Activated CD4-positive, alpha-beta T cell treated with anti-CD3 and anti-CD28 coated beads, Interleukin-2, amount 10 ng/mL, durations not matched to agents 24 days and 14 days (primary cell): ENCODE measurements at regions not wholly inside any gene's neighbourhood (a gene's known extent, or its start where the extent isn't known, plus 50 kb on each side); places are given as distances from the start of the nearest gene placed in this dataset.

ENCODE experiments used
- DNase-seq: peaks from one replicate; pipeline ENCODE4 v3.0.0; 2022
- H3K27ac Mint-ChIP-seq: one replicate; pipeline ENCODE4 v1.8.0; 2022; ENCODE audit warnings: mild to moderate bottlenecking, mixed read lengths
- H3K27me3 Mint-ChIP-seq: one replicate; pipeline ENCODE4 v1.8.0; 2022; ENCODE audit warnings: mixed read lengths
- H3K36me3 Mint-ChIP-seq: one replicate; pipeline ENCODE4 v1.8.0; 2022; ENCODE audit warnings: low read depth, mild to moderate bottlenecking, mixed read lengths
- H3K4me1 Mint-ChIP-seq: one replicate; pipeline ENCODE4 v1.8.0; 2021; ENCODE audit warnings: mixed read lengths
- H3K4me3 Mint-ChIP-seq: one replicate; pipeline ENCODE4 v1.8.0; 2022; ENCODE audit warnings: mild to moderate bottlenecking, moderate library complexity, mixed read lengths
- H3K9me3 Mint-ChIP-seq: one replicate; pipeline ENCODE4 v1.8.0; 2021; ENCODE audit warnings: mixed read lengths
- intact Hi-C: fragments of 100-400 bp; cut with micrococcal nuclease; formaldehyde crosslinking; loops from one replicate; pipeline ENCODE4 v1.15.1; 2023

- intact Hi-C loops: no loop called here
Measured at GRCh38 chr12:59940631-59941342, 345.0 kb downstream of the SLC16A7 start.

GRCh38 chr12:59941461-59941860 is 345.6 kb downstream of the SLC16A7 start:
- Mint-ChIP-seq H3K9me3 (no peaks in the 10 kb centered on the region), H3K27me3 (no peaks in the 10 kb centered on the region), H3K4me3 (no peak overlapping the region), H3K4me1 (no peaks in the 10 kb centered on the region), H3K27ac (no peak overlapping the region), H3K36me3 (no peaks in the 10 kb centered on the region)
- DNase-seq: no peak
- intact Hi-C loops: no loop called here

More at GRCh38 chr12:59940631-59941342, 345.0 kb downstream of the SLC16A7 start:
- H3K9me3 Mint-ChIP-seq: no peaks in the 10 kb centered on the region
- no peak overlapping the region for H3K4me3 Mint-ChIP-seq
- DNase-seq: no peak
- no peaks in the 10 kb centered on the region for H3K4me1 Mint-ChIP-seq
- H3K36me3 Mint-ChIP-seq: no peaks in the 10 kb centered on the region
- H3K27ac Mint-ChIP-seq: no peak overlapping the region
- H3K27me3 Mint-ChIP-seq: no peaks in the 10 kb centered on the region

GRCh38 chr12:59944177-59944576 is 348.3 kb downstream of the SLC16A7 start:
- Mint-ChIP-seq H3K27ac (no peak overlapping the region), H3K27me3 (no peaks in the 10 kb centered on the region), H3K4me3 (no peak overlapping the region), H3K9me3 (no peaks in the 10 kb centered on the region), H3K4me1 (no peaks in the 10 kb centered on the region), H3K36me3 (no peaks in the 10 kb centered on the region)
- intact Hi-C loops: no loop called here
- no peak for DNase-seq

GRCh38 chr12:59946635-59947034 is 350.8 kb downstream of the SLC16A7 start:
- intact Hi-C loops: no loop called here
- no peaks in the 10 kb centered on the region for H3K36me3 Mint-ChIP-seq
- H3K4me1 Mint-ChIP-seq: no peaks in the 10 kb centered on the region
- no peaks in the 10 kb centered on the region for H3K9me3 Mint-ChIP-seq
- no peaks in the 10 kb centered on the region for H3K27me3 Mint-ChIP-seq
- no peak for DNase-seq
- H3K27ac Mint-ChIP-seq: no peak overlapping the region
- H3K4me3 Mint-ChIP-seq: no peak overlapping the region

- H3K4me3 Mint-ChIP-seq: no peak overlapping the region
- no peaks in the 10 kb centered on the region for H3K36me3 Mint-ChIP-seq
- H3K27ac Mint-ChIP-seq: no peak overlapping the region
- no peaks in the 10 kb centered on the region for H3K9me3 Mint-ChIP-seq
- no peaks in the 10 kb centered on the region for H3K4me1 Mint-ChIP-seq
- H3K27me3 Mint-ChIP-seq: no peaks in the 10 kb centered on the region
- intact Hi-C loops: no loop called here
- no peak for DNase-seq
Measured at GRCh38 chr12:59963546-59963945, 367.7 kb downstream of the SLC16A7 start.

GRCh38 chr12:59972905-59973304 is 377.1 kb downstream of the SLC16A7 start:
- intact Hi-C loops: no loop called here
- no peaks in the 10 kb centered on the region for H3K36me3 Mint-ChIP-seq
- no peak overlapping the region for H3K27ac Mint-ChIP-seq

GRCh38 chr12:59973515-59973914 is 377.7 kb downstream of the SLC16A7 start:
- H3K36me3 Mint-ChIP-seq: no peaks in the 10 kb centered on the region
- DNase-seq: no peak
- no peaks in the 10 kb centered on the region for H3K27me3 Mint-ChIP-seq
- no peak overlapping the region for H3K27ac Mint-ChIP-seq
- no peak overlapping the region for H3K4me3 Mint-ChIP-seq
- no peaks in the 10 kb centered on the region for H3K4me1 Mint-ChIP-seq
- H3K9me3 Mint-ChIP-seq: no peaks in the 10 kb centered on the region
- intact Hi-C loops: no loop called here

More at GRCh38 chr12:59972905-59973304, 377.1 kb downstream of the SLC16A7 start:
- no peak overlapping the region for H3K4me3 Mint-ChIP-seq
- H3K27me3 Mint-ChIP-seq: no peaks in the 10 kb centered on the region
- no peaks in the 10 kb centered on the region for H3K4me1 Mint-ChIP-seq
- H3K9me3 Mint-ChIP-seq: no peaks in the 10 kb centered on the region
- no peak for DNase-seq

GRCh38 chr12:59977779-59978178 is 381.9 kb downstream of the SLC16A7 start:
- intact Hi-C loops: no loop called here
- Mint-ChIP-seq H3K27ac (no peak overlapping the region), H3K36me3 (no peaks in the 10 kb centered on the region), H3K4me1 (no peaks in the 10 kb centered on the region), H3K27me3 (no peaks in the 10 kb centered on the region), H3K9me3 (no peaks in the 10 kb centered on the region), H3K4me3 (no peak overlapping the region)
- no peak for DNase-seq

GRCh38 chr12:59980476-59980875 is 384.6 kb downstream of the SLC16A7 start:
- no peaks in the 10 kb centered on the region for H3K36me3 Mint-ChIP-seq
- no peaks in the 10 kb centered on the region for H3K27me3 Mint-ChIP-seq
- intact Hi-C loops: no loop called here
- H3K9me3 Mint-ChIP-seq: no peaks in the 10 kb centered on the region
- H3K4me3 Mint-ChIP-seq: no peak overlapping the region
- no peak overlapping the region for H3K27ac Mint-ChIP-seq
- no peaks in the 10 kb centered on the region for H3K4me1 Mint-ChIP-seq
- no peak for DNase-seq

- Mint-ChIP-seq H3K4me1 (no peaks in the 10 kb centered on the region), H3K27me3 (no peaks in the 10 kb centered on the region), H3K4me3 (no peak overlapping the region), H3K9me3 (no peaks in the 10 kb centered on the region), H3K27ac (no peak overlapping the region), H3K36me3 (no peaks in the 10 kb centered on the region)
- no peak for DNase-seq
- intact Hi-C loops: no loop called here
Measured at GRCh38 chr12:59999291-59999690, 403.5 kb downstream of the SLC16A7 start.

GRCh38 chr12:60010486-60010885 is 414.7 kb downstream of the SLC16A7 start:
- no peak for DNase-seq
- H3K4me3 Mint-ChIP-seq: no peak overlapping the region
- H3K27ac Mint-ChIP-seq: no peak overlapping the region
- H3K4me1 Mint-ChIP-seq: no peaks in the 10 kb centered on the region
- no peaks in the 10 kb centered on the region for H3K9me3 Mint-ChIP-seq
- no peaks in the 10 kb centered on the region for H3K36me3 Mint-ChIP-seq
- no peaks in the 10 kb centered on the region for H3K27me3 Mint-ChIP-seq
- intact Hi-C loops: no loop called here

- H3K4me1 Mint-ChIP-seq: no peaks in the 10 kb centered on the region
- DNase-seq: no peak
- H3K36me3 Mint-ChIP-seq: no peaks in the 10 kb centered on the region
- H3K27me3 Mint-ChIP-seq: no peaks in the 10 kb centered on the region
- H3K4me3 Mint-ChIP-seq: no peak overlapping the region
- no peak overlapping the region for H3K27ac Mint-ChIP-seq
- no peaks in the 10 kb centered on the region for H3K9me3 Mint-ChIP-seq
- intact Hi-C loops: no loop called here
Measured at GRCh38 chr12:60012659-60013058, 416.8 kb downstream of the SLC16A7 start.

- intact Hi-C loops: no loop called here
- no peaks in the 10 kb centered on the region for H3K9me3 Mint-ChIP-seq
- no peaks in the 10 kb centered on the region for H3K4me1 Mint-ChIP-seq
- H3K36me3 Mint-ChIP-seq: no peaks in the 10 kb centered on the region
- no peak overlapping the region for H3K4me3 Mint-ChIP-seq
- DNase-seq: no peak
- H3K27me3 Mint-ChIP-seq: no peaks in the 10 kb centered on the region
- H3K27ac Mint-ChIP-seq: no peak overlapping the region
Measured at GRCh38 chr12:60014436-60014835, 418.6 kb downstream of the SLC16A7 start.

- no peak overlapping the region for H3K27ac Mint-ChIP-seq
- no peak for DNase-seq
- H3K36me3 Mint-ChIP-seq: no peaks in the 10 kb centered on the region
- H3K9me3 Mint-ChIP-seq: no peaks in the 10 kb centered on the region
- intact Hi-C loops: no loop called here
- no peaks in the 10 kb centered on the region for H3K27me3 Mint-ChIP-seq
- no peaks in the 10 kb centered on the region for H3K4me1 Mint-ChIP-seq
- no peak overlapping the region for H3K4me3 Mint-ChIP-seq
Measured at GRCh38 chr12:60020068-60020467, 424.2 kb downstream of the SLC16A7 start.

- no peak for DNase-seq
- no peaks in the 10 kb centered on the region for H3K27me3 Mint-ChIP-seq
- H3K27ac Mint-ChIP-seq: no peak overlapping the region
- no peak overlapping the region for H3K4me3 Mint-ChIP-seq
- H3K36me3 Mint-ChIP-seq: no peaks in the 10 kb centered on the region
- intact Hi-C loops: no loop called here
- no peaks in the 10 kb centered on the region for H3K9me3 Mint-ChIP-seq
- H3K4me1 Mint-ChIP-seq: no peaks in the 10 kb centered on the region
Measured at GRCh38 chr12:60021235-60021634, 425.4 kb downstream of the SLC16A7 start.
